Neural progenitor cell (in vitro differentiated cells): ENCODE measurements at regions not wholly inside any gene's neighbourhood (a gene's known extent, or its start where the extent isn't known, plus 50 kb on each side); places are given as distances from the start of the nearest gene placed in this dataset.

Source experiments
- DNase-seq: peaks from one replicate; pipeline ENCODE4 v3.0.0-alpha.2; 2016; ENCODE audit warnings: low spot score
- H2AFZ ChIP-seq: fragments of 200-600 bp; sonication (generic); replicated peaks from 2 replicates; pipeline ENCODE4 v1.6.1; 2016; ENCODE audit warnings: antibody characterized with exemption
- H3F3A ChIP-seq: fragments of 200-600 bp; sonication (generic); 2 replicates; pipeline ENCODE4 v1.6.1; 2016; ENCODE audit warnings: antibody characterized with exemption, low read depth
- H3K27ac ChIP-seq: fragments of 200-600 bp; sonication (generic); 2 replicates; pipeline ENCODE4 v1.5.1; 2016; ENCODE audit warnings: mild to moderate bottlenecking
- H3K27me3 ChIP-seq: fragments of 200-600 bp; sonication (generic); 2 replicates; pipeline ENCODE4 v1.6.1; 2016; ENCODE audit warnings: mild to moderate bottlenecking, moderate library complexity
- H3K36me3 ChIP-seq: fragments of 200-600 bp; sonication (generic); 2 replicates; pipeline ENCODE4 v1.5.1; 2016
- H3K4me1 ChIP-seq: fragments of 200-600 bp; sonication (generic); 2 replicates; pipeline ENCODE4 v1.6.1; 2016; ENCODE audit warnings: mixed run types
- H3K4me2 ChIP-seq: fragments of 200-600 bp; sonication (generic); 2 replicates; pipeline ENCODE4 v1.6.1; 2016
- H3K4me3 ChIP-seq: fragments of 200-600 bp; sonication (generic); 2 replicates; pipeline ENCODE4 v1.5.1; 2016
- H3K79me2 ChIP-seq: fragments of 200-600 bp; sonication (generic); 2 replicates; pipeline ENCODE4 v1.6.1; 2016; ENCODE audit warnings: low read depth
- H3K9ac ChIP-seq: fragments of 200-600 bp; sonication (generic); 2 replicates; pipeline ENCODE4 v1.6.1; 2016
- H3K9me3 ChIP-seq: fragments of 200-600 bp; sonication (generic); 2 replicates; pipeline ENCODE4 v1.5.1; 2016; ENCODE audit warnings: low read depth
- H4K20me1 ChIP-seq: fragments of 200-600 bp; sonication (generic); 2 replicates; pipeline ENCODE4 v1.6.1; 2016; ENCODE audit warnings: low read depth
- H3K27ac Mint-ChIP-seq: 3 replicates; pipeline ENCODE4 v1.8.0; 2021; ENCODE audit warnings: mixed read lengths
- H3K27me3 Mint-ChIP-seq: 2 replicates; pipeline ENCODE4 v1.8.0; 2022; ENCODE audit warnings: low read depth, mild to moderate bottlenecking, inconsistent platforms, moderate library complexity, mixed read lengths; ENCODE audit not compliant: insufficient read depth
- H3K36me3 Mint-ChIP-seq: 3 replicates; pipeline ENCODE4 v1.8.0; 2021; ENCODE audit warnings: mixed read lengths
- H3K4me1 Mint-ChIP-seq: 3 replicates; pipeline ENCODE4 v1.8.0; 2021; ENCODE audit warnings: mixed read lengths
- H3K4me3 Mint-ChIP-seq: 3 replicates; pipeline ENCODE4 v1.8.0; 2021; ENCODE audit warnings: mild to moderate bottlenecking, moderate library complexity, mixed read lengths
- H3K9me3 Mint-ChIP-seq: 3 replicates; pipeline ENCODE4 v1.8.0; 2020; ENCODE audit warnings: mixed read lengths
- EZH2 ChIP-seq: fragments of 200-600 bp; sonication (generic); IDR thresholded peaks from 2 replicates; pipeline ENCODE4 v1.6.1; 2017; ENCODE audit warnings: antibody characterized with exemption, mild to moderate bottlenecking, moderate library complexity
- EZH2phosphoT487 ChIP-seq: fragments of 200-600 bp; sonication (generic); IDR thresholded peaks from 2 replicates; pipeline ENCODE4 v1.6.1; 2017; ENCODE audit warnings: antibody characterized with exemption
- TF ChIP-seq, protein P1 (sequence below): fragments of 200-600 bp; sonication (generic); IDR thresholded peaks from 2 replicates; pipeline ENCODE4 v1.5.1; 2017; ENCODE audit warnings: antibody characterized with exemption, mild to moderate bottlenecking

DNA sequence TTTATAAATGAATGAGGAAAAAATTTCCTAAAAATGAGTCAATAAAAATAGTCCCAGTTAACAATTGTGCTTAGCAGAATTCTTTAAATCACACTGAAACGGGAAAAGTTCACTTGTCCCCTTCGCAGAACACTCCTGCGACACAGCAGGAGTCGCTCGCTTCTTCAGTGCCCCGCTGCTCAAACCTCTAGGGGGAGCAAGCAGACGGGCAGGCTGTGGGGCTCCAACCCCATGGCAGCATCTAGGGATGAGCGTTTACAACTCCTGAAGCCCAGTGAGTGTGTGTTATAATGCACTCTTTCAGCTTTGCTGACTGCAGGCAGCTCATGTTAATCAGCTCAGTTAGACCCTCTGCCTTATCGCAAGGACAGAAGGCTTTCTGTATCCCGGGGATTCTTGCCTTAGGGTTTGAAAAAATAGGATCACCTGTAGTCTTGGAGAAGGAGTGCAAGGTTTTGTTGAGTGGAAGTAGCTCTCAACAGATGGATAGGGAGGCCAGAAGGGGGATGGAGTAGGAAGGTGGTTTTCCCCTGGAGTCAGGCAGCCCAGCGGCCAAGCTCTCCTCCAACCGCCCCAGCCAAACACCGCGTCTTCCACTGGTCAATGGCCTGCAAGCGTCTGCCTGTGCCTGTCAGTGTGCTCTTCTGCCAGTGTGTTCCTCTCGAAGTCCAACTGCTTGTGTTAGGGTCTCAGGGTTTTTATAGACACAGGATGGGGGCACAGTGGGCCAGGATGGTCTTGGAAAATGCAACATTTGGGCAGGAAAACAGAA is 1977.7 kb upstream of the LRRTM1 start:
- TF ChIP-seq, protein P1, sequence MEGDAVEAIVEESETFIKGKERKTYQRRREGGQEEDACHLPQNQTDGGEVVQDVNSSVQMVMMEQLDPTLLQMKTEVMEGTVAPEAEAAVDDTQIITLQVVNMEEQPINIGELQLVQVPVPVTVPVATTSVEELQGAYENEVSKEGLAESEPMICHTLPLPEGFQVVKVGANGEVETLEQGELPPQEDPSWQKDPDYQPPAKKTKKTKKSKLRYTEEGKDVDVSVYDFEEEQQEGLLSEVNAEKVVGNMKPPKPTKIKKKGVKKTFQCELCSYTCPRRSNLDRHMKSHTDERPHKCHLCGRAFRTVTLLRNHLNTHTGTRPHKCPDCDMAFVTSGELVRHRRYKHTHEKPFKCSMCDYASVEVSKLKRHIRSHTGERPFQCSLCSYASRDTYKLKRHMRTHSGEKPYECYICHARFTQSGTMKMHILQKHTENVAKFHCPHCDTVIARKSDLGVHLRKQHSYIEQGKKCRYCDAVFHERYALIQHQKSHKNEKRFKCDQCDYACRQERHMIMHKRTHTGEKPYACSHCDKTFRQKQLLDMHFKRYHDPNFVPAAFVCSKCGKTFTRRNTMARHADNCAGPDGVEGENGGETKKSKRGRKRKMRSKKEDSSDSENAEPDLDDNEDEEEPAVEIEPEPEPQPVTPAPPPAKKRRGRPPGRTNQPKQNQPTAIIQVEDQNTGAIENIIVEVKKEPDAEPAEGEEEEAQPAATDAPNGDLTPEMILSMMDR: peak; percentile 54
- TF ChIP-seq EZH2phosphoT487: no peak
- no peak for TF ChIP-seq EZH2

GRCh38 chr2:82279367-82279766 is 1974.8 kb upstream of the LRRTM1 start:
- H3K27ac ChIP-seq: no peak overlapping the region
- no peak for DNase-seq
- H3K9ac ChIP-seq: no peak overlapping the region
- no peaks in the 10 kb centered on the region for H3K27me3 ChIP-seq
- no peaks in the 10 kb centered on the region for H3K4me1 Mint-ChIP-seq
- H3K4me2 ChIP-seq: no peak overlapping the region
- H3K9me3 ChIP-seq: no peaks in the 10 kb centered on the region
- no peak overlapping the region for H3K4me3 ChIP-seq
- no peak for TF ChIP-seq EZH2
- no peaks in the 10 kb centered on the region for H3K36me3 Mint-ChIP-seq
- no peaks in the 10 kb centered on the region for H3K36me3 ChIP-seq
- H2AFZ ChIP-seq: no peak overlapping the region
- no peaks in the 10 kb centered on the region for H3K79me2 ChIP-seq
- H3K27ac Mint-ChIP-seq: no peak overlapping the region
- peaks cover 9% of the 10 kb centered on the region for H3K4me1 ChIP-seq
- H4K20me1 ChIP-seq: no peaks in the 10 kb centered on the region
- no peaks in the 10 kb centered on the region for H3F3A ChIP-seq
- no peak overlapping the region for H3K4me3 Mint-ChIP-seq
- H3K9me3 Mint-ChIP-seq: no peaks in the 10 kb centered on the region
- H3K27me3 Mint-ChIP-seq: no peaks in the 10 kb centered on the region

More for the DNA sequence above, 1977.7 kb upstream of the LRRTM1 start:
- H3K36me3 ChIP-seq: no peaks in the 10 kb centered on the region
- peaks cover 9% of the 10 kb centered on the region for H3K4me1 ChIP-seq
- H3K27ac ChIP-seq: no peak overlapping the region
- H3K9me3 ChIP-seq: no peaks in the 10 kb centered on the region
- Mint-ChIP-seq H3K27me3 (no peaks in the 10 kb centered on the region), H3K9me3 (no peaks in the 10 kb centered on the region), H3K4me1 (no peaks in the 10 kb centered on the region), H3K27ac (no peak overlapping the region), H3K4me3 (no peak overlapping the region), H3K36me3 (no peaks in the 10 kb centered on the region)
- no peaks in the 10 kb centered on the region for H4K20me1 ChIP-seq
- peak; percentile 55 for DNase-seq
- no peaks in the 10 kb centered on the region for H3K79me2 ChIP-seq
- no peaks in the 10 kb centered on the region for H3F3A ChIP-seq
- H3K9ac ChIP-seq: no peak overlapping the region
- peak overlapping the region; percentile 83 for H2AFZ ChIP-seq
- H3K4me2 ChIP-seq: no peak overlapping the region
- H3K27me3 ChIP-seq: no peaks in the 10 kb centered on the region
- no peak overlapping the region for H3K4me3 ChIP-seq

- no peak overlapping the region for H3K9ac ChIP-seq
These were observed 1973.9 kb upstream of the LRRTM1 start for GRCh38 chr2:82278416-82278815.

GRCh38 chr2:82275599-82275998 is 1971.0 kb upstream of the LRRTM1 start:
- no peaks in the 10 kb centered on the region for H3K27me3 ChIP-seq
- no peak overlapping the region for H3K4me3 ChIP-seq
- Mint-ChIP-seq H3K36me3 (no peaks in the 10 kb centered on the region), H3K4me3 (no peak overlapping the region), H3K27me3 (no peaks in the 10 kb centered on the region), H3K9me3 (no peaks in the 10 kb centered on the region), H3K4me1 (no peaks in the 10 kb centered on the region), H3K27ac (no peak overlapping the region)
- H3K4me2 ChIP-seq: no peak overlapping the region
- H4K20me1 ChIP-seq: no peaks in the 10 kb centered on the region
- DNase-seq: no peak
- H2AFZ ChIP-seq: no peak overlapping the region
- TF ChIP-seq EZH2 (no peak), EZH2phosphoT487 (no peak)
- TF ChIP-seq, protein P1: no peak
- no peak overlapping the region for H3K27ac ChIP-seq
- peaks cover 1% of the 10 kb centered on the region for H3K4me1 ChIP-seq
- H3K9ac ChIP-seq: no peak overlapping the region
- H3K79me2 ChIP-seq: no peaks in the 10 kb centered on the region
- no peaks in the 10 kb centered on the region for H3F3A ChIP-seq
- no peaks in the 10 kb centered on the region for H3K36me3 ChIP-seq
- H3K9me3 ChIP-seq: no peaks in the 10 kb centered on the region

More at GRCh38 chr2:82278416-82278815, 1973.9 kb upstream of the LRRTM1 start:
- no peak overlapping the region for H3K27ac ChIP-seq
- H3K4me3 ChIP-seq: no peak overlapping the region
- H3K27me3 ChIP-seq: no peaks in the 10 kb centered on the region
- no peaks in the 10 kb centered on the region for H3K9me3 ChIP-seq
- no peaks in the 10 kb centered on the region for H3K79me2 ChIP-seq
- Mint-ChIP-seq H3K9me3 (no peaks in the 10 kb centered on the region), H3K27me3 (no peaks in the 10 kb centered on the region), H3K36me3 (no peaks in the 10 kb centered on the region), H3K4me3 (no peak overlapping the region), H3K27ac (no peak overlapping the region), H3K4me1 (no peaks in the 10 kb centered on the region)
- H3K4me1 ChIP-seq: peaks cover 9% of the 10 kb centered on the region
- no peaks in the 10 kb centered on the region for H4K20me1 ChIP-seq
- no peaks in the 10 kb centered on the region for H3K36me3 ChIP-seq
- DNase-seq: no peak
- H3F3A ChIP-seq: no peaks in the 10 kb centered on the region
- no peak overlapping the region for H3K4me2 ChIP-seq
- no peak overlapping the region for H2AFZ ChIP-seq
- no peak for TF ChIP-seq EZH2
